Femur (tissue), 1 donor: ENCODE measurements at regions not wholly inside any gene's neighbourhood (a gene's known extent, or its start where the extent isn't known, plus 50 kb on each side); places are given as distances from the start of the nearest gene placed in this dataset.
A peak's percentile ranks its signal among the peaks of the same experiment; 100 is the strongest.

ENCODE experiments used
- DNase-seq: peaks from one replicate; pipeline ENCODE4 v3.0.0-alpha.2; 2017

DNA sequence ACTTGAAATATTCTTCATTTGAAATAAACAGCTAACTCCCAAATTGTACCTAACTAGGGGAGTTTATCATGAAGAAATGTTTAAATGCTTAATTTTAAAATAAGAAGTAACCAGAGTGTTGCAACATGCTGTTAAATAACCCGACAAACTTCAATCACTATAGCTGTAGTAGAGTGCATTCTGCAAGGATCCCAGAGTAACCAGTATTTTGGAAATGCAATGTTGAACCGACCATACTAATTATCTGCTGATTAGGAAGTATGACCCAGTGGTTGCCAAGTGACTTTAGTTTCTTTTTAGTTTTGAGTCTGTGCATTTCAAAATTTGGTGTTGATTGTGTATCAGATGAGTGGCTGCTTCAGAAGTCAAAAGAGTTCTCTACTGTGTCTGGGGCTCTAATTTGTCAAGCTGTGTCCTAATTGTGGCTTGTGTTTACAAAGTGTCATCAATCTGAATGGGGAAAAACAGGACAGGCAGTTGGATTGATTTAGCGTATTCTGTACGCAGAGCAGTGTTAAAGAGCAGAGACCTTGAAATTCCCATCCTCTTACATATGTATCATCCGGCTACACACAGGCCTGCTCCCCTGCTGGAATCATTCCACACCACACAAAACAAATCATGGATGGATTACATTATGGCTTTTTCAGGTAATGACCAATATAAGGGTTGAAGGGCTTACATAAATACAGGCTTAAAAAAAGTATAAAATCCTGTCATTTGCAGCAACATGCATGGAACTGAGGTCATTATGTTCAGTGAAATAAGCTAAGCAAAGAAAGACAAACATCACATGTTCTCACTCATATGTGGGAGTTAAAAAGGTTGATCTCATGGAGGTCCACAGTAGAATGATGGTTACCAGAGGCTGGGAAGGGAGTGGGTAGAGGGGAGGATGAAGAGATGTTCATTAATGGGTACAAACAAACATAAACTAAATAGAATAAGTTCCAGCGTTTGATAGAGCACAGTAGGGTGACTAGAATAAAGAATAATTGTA, 351.5 kb downstream of the KLF12 start:
- no peak for DNase-seq

GRCh38 chr13:73781384-73781783, 352.8 kb downstream of the KLF12 start:
- DNase-seq = no peak

GRCh38 chr13:73779881-73780280, 354.3 kb downstream of the KLF12 start:
- no peak for DNase-seq

- DNase-seq = no peak
Observed at GRCh38 chr13:73778242-73778864, 355.9 kb downstream of the KLF12 start.

DNA sequence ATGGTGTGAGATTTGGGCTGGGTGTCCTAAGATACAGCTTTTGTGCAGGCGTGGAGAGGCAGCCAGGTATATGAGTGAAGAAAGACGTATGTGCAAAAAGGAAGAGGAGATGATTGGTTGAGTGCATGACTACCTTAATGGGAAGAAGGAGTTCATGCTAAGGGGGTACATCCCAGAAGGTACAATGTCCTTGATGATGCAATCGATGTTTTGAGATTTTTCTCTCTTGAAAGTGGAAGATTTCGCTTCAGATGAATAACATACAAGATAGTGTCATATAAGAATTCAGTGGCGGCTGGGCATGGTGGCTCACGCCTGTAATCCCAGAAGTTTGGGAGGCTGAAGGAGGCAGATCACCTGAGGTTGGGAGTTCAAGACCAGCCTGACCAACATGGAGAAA, 357.1 kb downstream of the KLF12 start:
- no peak for DNase-seq

GRCh38 chr13:73776151-73776785, 357.9 kb downstream of the KLF12 start:
- DNase-seq = no peak

DNA sequence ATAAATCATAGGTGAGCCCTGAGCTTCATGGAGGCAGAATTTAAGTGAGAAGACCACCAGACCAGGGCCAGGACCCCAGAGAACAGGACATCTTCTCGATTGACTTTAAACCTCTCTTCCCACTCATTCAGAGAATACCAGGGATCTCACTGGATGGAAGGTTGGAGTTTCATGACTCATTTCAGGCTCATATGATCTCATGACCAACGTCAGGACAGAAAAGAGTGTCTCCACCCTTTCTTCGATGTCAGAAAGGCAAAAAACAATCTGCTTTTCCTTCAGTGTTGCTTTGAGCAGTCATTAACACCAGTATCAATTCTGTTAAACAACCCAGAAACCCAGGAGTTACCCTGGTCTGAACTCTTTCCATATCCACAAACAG, 361.0 kb downstream of the KLF12 start:
- DNase-seq = no peak

DNA sequence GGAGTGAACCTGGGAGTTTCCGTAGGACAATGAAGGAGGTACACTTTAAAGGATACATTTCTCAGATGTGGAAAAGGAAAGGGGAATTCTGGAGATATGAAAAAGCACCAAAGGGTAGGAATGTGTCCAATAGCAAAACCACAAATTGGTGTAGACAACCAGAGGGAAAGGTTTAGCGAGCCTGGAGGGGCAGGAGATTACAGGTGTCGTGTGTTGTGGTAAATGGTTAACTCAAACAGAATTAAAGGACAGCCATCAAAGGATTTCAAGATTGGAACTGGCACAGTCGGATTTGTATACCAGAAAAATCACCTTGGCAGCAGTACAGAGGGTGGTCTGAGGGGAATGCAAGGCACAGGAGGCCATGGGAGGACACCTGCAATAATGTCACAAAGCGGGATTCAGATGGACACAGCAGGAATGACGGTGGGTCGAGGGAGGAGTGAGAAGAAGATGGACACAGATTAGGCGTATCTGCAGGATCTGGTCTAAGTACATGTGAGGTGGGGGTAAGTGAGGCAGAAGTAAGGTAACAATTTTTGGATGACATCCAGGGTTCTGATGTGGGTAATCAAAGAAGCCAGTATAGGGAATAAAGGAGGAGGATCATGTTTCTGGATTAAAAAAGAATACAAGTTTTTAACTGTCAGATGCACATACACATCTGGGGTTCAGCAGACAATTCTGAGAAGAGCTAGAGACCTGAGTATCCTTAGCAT, 361.6 kb downstream of the KLF12 start:
- DNase-seq = no peak

DNA sequence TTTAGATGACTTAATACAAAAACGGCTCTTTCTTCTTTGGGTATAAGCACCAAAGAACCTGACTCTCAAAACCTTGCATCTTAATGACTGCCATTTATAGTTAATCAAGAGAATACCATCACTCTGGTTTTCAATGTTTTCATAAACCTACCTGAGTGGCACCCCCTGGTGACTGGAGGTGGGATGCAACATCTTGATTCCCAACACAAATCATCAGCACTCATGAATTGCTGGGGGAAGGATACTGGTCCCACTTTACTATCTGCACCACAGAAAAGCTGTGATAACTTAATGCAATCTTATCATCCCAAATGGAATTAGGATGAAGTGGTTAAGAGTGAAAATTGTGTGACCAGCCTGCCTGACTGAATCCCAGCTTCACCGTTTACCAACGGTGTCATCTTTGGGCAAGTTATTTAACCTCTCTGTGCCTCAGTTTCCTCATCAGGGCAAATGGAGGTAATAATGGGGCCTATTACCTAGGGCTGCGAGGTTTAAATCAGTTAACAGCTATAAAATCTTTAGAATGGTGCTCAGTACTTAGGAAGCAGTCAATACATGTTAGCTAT, 366.4 kb downstream of the KLF12 start:
- no peak for DNase-seq

GRCh38 chr13:73767191-73767741, 366.9 kb downstream of the KLF12 start:
- no peak for DNase-seq

GRCh38 chr13:73765651-73766384, 368.4 kb downstream of the KLF12 start:
- DNase-seq = peak; percentile 96

- no peak for DNase-seq
Observed at GRCh38 chr13:73759434-73759833, 374.8 kb downstream of the KLF12 start.

DNA sequence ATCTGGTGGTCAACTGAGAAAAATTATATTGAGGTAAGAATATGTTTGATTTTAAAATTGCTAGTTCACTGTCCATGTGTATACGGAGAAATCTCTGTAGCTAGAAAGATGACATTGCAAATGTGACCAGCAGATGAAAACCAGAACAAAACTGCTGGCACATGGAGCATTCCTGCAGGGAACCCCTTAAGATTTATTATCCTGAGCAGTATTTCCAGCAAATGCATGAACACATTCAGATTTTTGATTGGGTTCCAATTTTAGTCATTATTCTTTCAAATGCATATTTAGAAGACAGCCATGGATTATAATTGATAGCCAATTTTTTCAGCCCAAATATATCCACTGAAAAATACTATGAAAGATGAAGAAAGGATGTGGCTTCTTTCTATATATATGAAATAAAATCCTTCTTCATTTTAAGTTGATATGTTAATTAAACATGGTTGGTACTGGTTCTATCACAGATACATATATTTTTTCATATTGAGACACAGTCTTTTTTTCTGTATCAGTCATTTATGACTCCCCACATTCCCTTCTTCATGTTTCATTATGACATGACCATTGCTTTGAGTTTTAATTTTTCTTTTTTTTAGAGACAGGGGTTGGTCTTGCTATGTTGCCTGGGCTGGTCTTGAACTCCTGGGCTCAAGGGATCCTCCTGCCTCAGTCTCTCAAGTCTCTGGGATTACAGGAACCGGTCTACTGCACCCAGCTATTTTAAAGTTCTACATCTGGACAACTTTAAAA, 376.5 kb downstream of the KLF12 start:
- no peak for DNase-seq

- DNase-seq = peak; percentile 29
Observed at GRCh38 chr13:73754727-73755292, 379.4 kb downstream of the KLF12 start.

DNA sequence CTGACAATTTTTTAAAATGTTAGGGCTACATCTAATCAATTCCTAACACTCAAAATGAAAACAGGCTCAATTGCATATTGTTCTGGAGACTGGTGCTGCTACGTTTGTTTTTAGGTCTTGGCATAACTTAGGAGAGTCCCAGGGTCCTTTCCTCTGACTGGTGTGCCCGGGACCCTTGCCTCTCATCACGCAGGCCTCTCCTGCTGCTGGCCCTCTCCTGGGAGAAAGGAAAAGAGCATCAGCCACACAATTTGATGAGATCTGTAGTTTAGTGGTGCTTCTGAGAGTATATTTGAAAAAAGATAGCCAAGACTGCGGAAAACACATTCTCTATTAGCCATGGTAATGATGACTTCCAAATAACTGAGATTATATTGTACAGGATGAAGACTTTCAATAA, 380.0 kb downstream of the KLF12 start:
- no peak for DNase-seq

GRCh38 chr13:73751290-73751689, 382.9 kb downstream of the KLF12 start:
- no peak for DNase-seq

- DNase-seq = no peak
Observed at GRCh38 chr13:73748404-73748803, 385.8 kb downstream of the KLF12 start.

DNA sequence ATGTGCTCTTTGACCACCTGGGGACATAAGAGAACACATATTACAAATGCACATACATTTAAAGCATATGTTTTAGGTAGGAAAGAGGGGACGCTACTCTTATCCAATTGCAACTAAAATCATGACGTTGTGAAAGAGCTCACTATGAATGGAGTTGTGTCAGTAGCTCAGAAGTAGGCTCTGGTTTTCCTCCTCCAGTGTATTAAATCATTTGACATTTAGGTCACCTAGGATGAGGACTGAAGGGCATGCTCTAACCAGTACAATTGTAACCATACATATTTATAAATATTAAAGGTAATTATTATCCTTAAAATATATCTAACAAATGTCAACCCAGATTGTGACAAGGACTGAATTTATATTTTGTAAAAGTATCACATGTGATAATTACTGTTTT, 389.0 kb downstream of the KLF12 start:
- DNase-seq = no peak

DNA sequence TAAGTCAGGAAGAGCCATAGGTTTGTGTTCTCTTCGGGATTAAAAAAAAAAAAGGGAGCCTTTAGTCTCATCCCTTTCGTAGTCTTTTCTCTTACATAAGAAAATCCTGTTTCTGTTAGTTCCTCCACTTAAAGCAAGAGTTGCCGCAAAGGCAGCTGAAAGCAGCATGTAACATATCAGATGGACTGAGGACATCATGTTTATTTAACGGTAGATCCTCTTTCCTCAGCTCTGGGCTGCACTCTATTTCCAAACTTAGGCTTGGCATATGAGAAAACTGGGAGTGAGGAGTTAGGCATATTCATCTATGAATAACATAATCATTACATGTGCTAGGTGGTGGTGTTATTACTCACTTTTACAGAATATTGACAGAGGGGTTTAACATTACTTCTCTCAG, 391.2 kb downstream of the KLF12 start:
- DNase-seq = no peak

DNA sequence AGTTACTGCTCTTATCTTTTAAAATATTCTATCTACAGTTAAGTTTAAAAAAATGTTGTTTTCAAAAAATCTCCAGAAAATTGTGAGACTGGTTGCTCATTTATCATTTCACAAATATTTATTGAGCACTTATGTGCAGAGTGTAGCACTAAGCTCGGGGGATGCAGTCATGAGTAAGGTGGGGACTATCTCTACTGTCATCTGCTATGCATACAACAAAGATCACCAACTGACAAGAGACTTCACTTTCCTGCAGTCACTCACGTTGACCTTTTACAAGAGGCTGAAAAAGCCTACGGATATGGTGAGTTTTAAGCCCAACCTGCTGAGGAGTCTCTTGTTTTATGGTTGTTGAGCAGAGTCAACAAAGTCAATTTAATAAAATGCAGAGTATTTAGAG, 392.5 kb downstream of the KLF12 start:
- DNase-seq = no peak

- no peak for DNase-seq
Observed at GRCh38 chr13:73741111-73741510, 393.1 kb downstream of the KLF12 start.
